ENCODE measurements at regions not wholly inside any gene's neighbourhood (a gene's known extent, or its start where the extent isn't known, plus 50 kb on each side); places are given as distances from the start of the nearest gene placed in this dataset.

- TF ChIP-seq POLR2A (IDR thresholded peaks at IDR 0.05) = no peak
- TF ChIP-seq, protein P1, sequence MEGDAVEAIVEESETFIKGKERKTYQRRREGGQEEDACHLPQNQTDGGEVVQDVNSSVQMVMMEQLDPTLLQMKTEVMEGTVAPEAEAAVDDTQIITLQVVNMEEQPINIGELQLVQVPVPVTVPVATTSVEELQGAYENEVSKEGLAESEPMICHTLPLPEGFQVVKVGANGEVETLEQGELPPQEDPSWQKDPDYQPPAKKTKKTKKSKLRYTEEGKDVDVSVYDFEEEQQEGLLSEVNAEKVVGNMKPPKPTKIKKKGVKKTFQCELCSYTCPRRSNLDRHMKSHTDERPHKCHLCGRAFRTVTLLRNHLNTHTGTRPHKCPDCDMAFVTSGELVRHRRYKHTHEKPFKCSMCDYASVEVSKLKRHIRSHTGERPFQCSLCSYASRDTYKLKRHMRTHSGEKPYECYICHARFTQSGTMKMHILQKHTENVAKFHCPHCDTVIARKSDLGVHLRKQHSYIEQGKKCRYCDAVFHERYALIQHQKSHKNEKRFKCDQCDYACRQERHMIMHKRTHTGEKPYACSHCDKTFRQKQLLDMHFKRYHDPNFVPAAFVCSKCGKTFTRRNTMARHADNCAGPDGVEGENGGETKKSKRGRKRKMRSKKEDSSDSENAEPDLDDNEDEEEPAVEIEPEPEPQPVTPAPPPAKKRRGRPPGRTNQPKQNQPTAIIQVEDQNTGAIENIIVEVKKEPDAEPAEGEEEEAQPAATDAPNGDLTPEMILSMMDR (IDR thresholded peaks at IDR 0.05) = no peak
Observed at GRCh38 chr5:36416605-36417004, 114.9 kb upstream of the RANBP3L start.

All from testis (tissue), 2 donors.